HG02623 (cell line): ENCODE measurements at regions not wholly inside any gene's neighbourhood (a gene's known extent, or its start where the extent isn't known, plus 50 kb on each side); places are given as distances from the start of the nearest gene placed in this dataset.
"Not testable (repeated sequence)": the region's sequence is repeated elsewhere in the genome, so short reads cannot be mapped to it uniquely, and the experiment has no call there.

ENCODE experiments used
- ATAC-seq: cut with Tn5 transposase; IDR thresholded peaks from one replicate; pipeline ENCODE4 v1.9.1; 2021; ENCODE audit warnings: moderate library complexity; ENCODE audit not compliant: unreplicated experiment

- no peak for ATAC-seq
These were observed 58.4 kb upstream of the PPP1R12A start for GRCh38 chr12:79993106-79993862.

- ATAC-seq = no peak
These were observed 56.7 kb upstream of the PPP1R12A start for GRCh38 chr12:79991586-79991985.

- not testable (repeated sequence) for ATAC-seq
These were observed 55.8 kb upstream of the PPP1R12A start for GRCh38 chr12:79990509-79991338.

GRCh38 chr12:79988368-79988767 is 53.5 kb upstream of the PPP1R12A start:
- ATAC-seq = no peak

GRCh38 chr12:79987731-79988130 is 52.8 kb upstream of the PPP1R12A start:
- ATAC-seq = no peak
